NB4 (cell line): ENCODE measurements at regions not wholly inside any gene's neighbourhood (a gene's known extent, or its start where the extent isn't known, plus 50 kb on each side); places are given as distances from the start of the nearest gene placed in this dataset.

Source experiments
- CTCF ChIP-seq: IDR thresholded peaks from one replicate; pipeline ENCODE4 v1.5.1; 2012; ENCODE audit warnings: low read depth, low read length
- MAX ChIP-seq: IDR thresholded peaks from 2 replicates; pipeline ENCODE4 v1.6.1; 2011; ENCODE audit warnings: low read depth, low read length
- MYC ChIP-seq: IDR thresholded peaks from 2 replicates; pipeline ENCODE4 v1.6.1; 2011; ENCODE audit warnings: low read depth, low read length
- POLR2A ChIP-seq: IDR thresholded peaks from 2 replicates; pipeline ENCODE4 v1.6.1; 2011; ENCODE audit warnings: mild to moderate bottlenecking; ENCODE audit not compliant: insufficient read length; ENCODE audit errors: extremely low read depth

GRCh38 chr3:59424268-59425010 is 374.6 kb upstream of the CFAP20DC start:
- TF ChIP-seq CTCF (no peak), MAX (no peak), POLR2A (no peak), MYC (no peak)
